IMR-90 (cell line): ENCODE measurements at regions not wholly inside any gene's neighbourhood (a gene's known extent, or its start where the extent isn't known, plus 50 kb on each side); places are given as distances from the start of the nearest gene placed in this dataset.

Experiments used
- ATAC-seq: fragments of 200-7000 bp; cut with Tn5 transposase; 2 replicates; pipeline ENCODE4 v1.9.1; 2020; ENCODE audit warnings: low read depth, mild to moderate bottlenecking, moderate library complexity
- BruUV-seq: library from RNA; stranded (reverse); fragments of 400-500 nt; replicated peaks from 2 replicates; lab custom pipeline; 2021; lab: Mats Ljungman, UMichigan
- CTCF ChIA-PET: fragments of 300-600 bp; formaldehyde crosslinking; extraction: SDS; loops from one replicate; lab custom pipeline; 2021; ENCODE audit warnings: antibody characterized with exemption; lab: Yijun Ruan, JAX
- POLR2A ChIA-PET: fragments of 300-600 bp; sonication (Branson Sonifier 250); formaldehyde crosslinking; loops from one replicate; lab custom pipeline; 2022; ENCODE audit warnings: antibody characterized with exemption; ENCODE audit not compliant: unreplicated experiment; lab: Charles Lee
- DNase-seq: peaks from one replicate; pipeline ENCODE4 v3.0.0; 2013
- H2AFZ ChIP-seq: replicated peaks from 2 replicates; pipeline ENCODE3; 2013; ENCODE audit warnings: low read length, mild to moderate bottlenecking; ENCODE audit not compliant: poor library complexity
- H2AK5ac ChIP-seq: 2 replicates; pipeline ENCODE4 v1.6.1; 2013; ENCODE audit warnings: low read depth, low read length, inconsistent platforms
- H2AK9ac ChIP-seq: replicated peaks from 2 replicates; pipeline ENCODE3; 2013; ENCODE audit warnings: mild to moderate bottlenecking, low read depth, low read length, moderate library complexity; ENCODE audit not compliant: poor library complexity
- H2BK120ac ChIP-seq: 2 replicates; pipeline ENCODE4 v1.6.1; 2013; ENCODE audit warnings: low read depth, low read length, inconsistent platforms
- H2BK15ac ChIP-seq: 3 replicates; pipeline ENCODE4 v1.6.1; 2013; ENCODE audit warnings: low read depth, low read length, inconsistent platforms
- H2BK20ac ChIP-seq: 2 replicates; pipeline ENCODE4 v1.6.1; 2013; ENCODE audit warnings: low read depth, mild to moderate bottlenecking, inconsistent platforms, low read length, moderate library complexity
- H2BK5ac ChIP-seq: 2 replicates; pipeline ENCODE4 v1.6.1; 2013; ENCODE audit warnings: mild to moderate bottlenecking, low read depth, low read length, inconsistent platforms; ENCODE audit not compliant: poor library complexity, severe bottlenecking
- H3K14ac ChIP-seq: replicated peaks from 2 replicates; pipeline ENCODE4 v1.6.1; 2013; ENCODE audit warnings: low read depth, low read length, inconsistent platforms
- H3K18ac ChIP-seq: 2 replicates; pipeline ENCODE4 v1.6.1; 2013; ENCODE audit warnings: low read depth, low read length, control low read depth
- H3K23ac ChIP-seq: 2 replicates; pipeline ENCODE4 v1.6.1; 2013; ENCODE audit warnings: low read depth, low read length, inconsistent platforms
- H3K27ac ChIP-seq: 2 replicates; pipeline ENCODE4 v1.5.1; 2013; ENCODE audit warnings: mild to moderate bottlenecking, control low read depth, low read length; ENCODE audit not compliant: insufficient read depth
- H3K27me3 ChIP-seq: 2 replicates; pipeline ENCODE4 v1.6.1; 2013; ENCODE audit warnings: low read length; ENCODE audit not compliant: control insufficient read depth, insufficient read depth
- H3K36me3 ChIP-seq: 2 replicates; pipeline ENCODE4 v1.6.1; 2013; ENCODE audit warnings: low read length, mixed read lengths; ENCODE audit not compliant: control insufficient read depth, insufficient read depth
- H3K4ac ChIP-seq: 2 replicates; pipeline ENCODE4 v1.6.1; 2013; ENCODE audit warnings: low read depth, low read length, inconsistent platforms
- H3K4me1 ChIP-seq: 2 replicates; pipeline ENCODE4 v1.6.1; 2013; ENCODE audit warnings: low read length, mixed read lengths; ENCODE audit not compliant: control insufficient read depth, insufficient read depth
- H3K4me2 ChIP-seq: 2 replicates; pipeline ENCODE4 v1.6.1; 2013; ENCODE audit warnings: low read depth, mild to moderate bottlenecking, control low read depth, low read length, moderate library complexity
- H3K4me3 ChIP-seq: 2 replicates; pipeline ENCODE4 v1.5.1; 2013; ENCODE audit warnings: low read depth, mild to moderate bottlenecking, control low read depth, low read length, moderate library complexity; ENCODE audit not compliant: insufficient read depth
- H3K56ac ChIP-seq: 2 replicates; pipeline ENCODE4 v1.6.1; 2013; ENCODE audit warnings: low read length, inconsistent platforms; ENCODE audit not compliant: insufficient read depth; ENCODE audit errors: extremely low read depth
- H3K79me1 ChIP-seq, 2 experiments: 2 replicates each; pipeline ENCODE4 v1.6.1; 2013; ENCODE audit warnings: low read length in 2 of 2, inconsistent platforms in 1 of 2, low read depth in 1 of 2
- H3K9ac ChIP-seq: 2 replicates; pipeline ENCODE4 v1.6.1; 2013; ENCODE audit warnings: low read depth, low read length, control low read depth
- H3K9me1 ChIP-seq: 2 replicates; pipeline ENCODE4 v1.6.1; 2013; ENCODE audit warnings: low read length, inconsistent platforms; ENCODE audit not compliant: insufficient read depth
- H3K9me3 ChIP-seq: 2 replicates; pipeline ENCODE4 v1.6.1; 2013; ENCODE audit warnings: low read length; ENCODE audit not compliant: control insufficient read depth, insufficient read depth
- H4K20me1 ChIP-seq: 2 replicates; pipeline ENCODE4 v1.6.1; 2013; ENCODE audit warnings: low read length, inconsistent platforms; ENCODE audit not compliant: insufficient read depth
- H4K5ac ChIP-seq: 2 replicates; pipeline ENCODE4 v1.6.1; 2013; ENCODE audit warnings: mild to moderate bottlenecking, low read depth, low read length, control low read depth
- H4K8ac ChIP-seq, 2 experiments: 2 replicates each; pipeline ENCODE4 v1.6.1; 2013; ENCODE audit warnings: low read depth in 2 of 2, low read length in 2 of 2, control low read depth in 1 of 2, inconsistent platforms in 1 of 2
- H4K91ac ChIP-seq: 2 replicates; pipeline ENCODE4 v1.6.1; 2013; ENCODE audit warnings: low read depth, low read length, inconsistent platforms; ENCODE audit not compliant: insufficient read depth
- BHLHE40 ChIP-seq: fragments of 150-350 bp; IDR thresholded peaks from 2 replicates; pipeline ENCODE4 v1.6.1; 2016; ENCODE audit warnings: mild to moderate bottlenecking, low read depth, low read length
- CEBPB ChIP-seq: IDR thresholded peaks from 2 replicates; pipeline ENCODE4 v1.6.1; 2012; ENCODE audit warnings: low read depth, low read length, improper control_type of control experiment
- CHD1 ChIP-seq: IDR thresholded peaks from 2 replicates; pipeline ENCODE4 v1.6.1; 2012; ENCODE audit warnings: low read depth, low read length, improper control_type of control experiment
- CTCF ChIP-seq: conservative IDR thresholded peaks from 2 replicates; pipeline ENCODE4 v1.5.1; 2012; ENCODE audit warnings: mild to moderate bottlenecking, low read depth, low read length, improper control_type of control experiment
- FOS ChIP-seq: fragments of 150-350 bp; IDR thresholded peaks from 2 replicates; pipeline ENCODE4 v1.6.1; 2016; ENCODE audit warnings: low read depth, low read length
- MAFK ChIP-seq: IDR thresholded peaks from 2 replicates; pipeline ENCODE4 v1.6.1; 2012; ENCODE audit warnings: low read depth, low read length, improper control_type of control experiment
- MAZ ChIP-seq: IDR thresholded peaks from 2 replicates; pipeline ENCODE4 v1.6.1; 2012; ENCODE audit warnings: low read depth, mild to moderate bottlenecking, low read length, improper control_type of control experiment, moderate library complexity, borderline replicate concordance
- MXI1 ChIP-seq: IDR thresholded peaks from 2 replicates; pipeline ENCODE4 v1.6.1; 2012; ENCODE audit warnings: low read depth, mild to moderate bottlenecking, low read length, moderate library complexity, borderline replicate concordance
- NFE2L2 ChIP-seq: fragments of 150-350 bp; IDR thresholded peaks from 2 replicates; pipeline ENCODE4 v1.6.1; 2016; ENCODE audit warnings: low read depth, mild to moderate bottlenecking, low read length
- POLR2A ChIP-seq: IDR thresholded peaks from 2 replicates; pipeline ENCODE4 v1.6.1; 2012; ENCODE audit warnings: mild to moderate bottlenecking, low read depth, low read length
- RAD21 ChIP-seq: IDR thresholded peaks from 2 replicates; pipeline ENCODE4 v1.6.1; 2012; ENCODE audit warnings: low read length, improper control_type of control experiment
- RCOR1 ChIP-seq: IDR thresholded peaks from 2 replicates; pipeline ENCODE4 v1.6.1; 2012; ENCODE audit warnings: mild to moderate bottlenecking, low read length, improper control_type of control experiment; ENCODE audit not compliant: insufficient replicate concordance
- RFX5 ChIP-seq: IDR thresholded peaks from 2 replicates; pipeline ENCODE4 v1.8.0; 2012; ENCODE audit warnings: low read depth, mild to moderate bottlenecking, low read length, moderate library complexity
- SMC3 ChIP-seq: fragments of 150-350 bp; IDR thresholded peaks from 2 replicates; pipeline ENCODE4 v1.6.1; 2016; ENCODE audit warnings: low read depth, mild to moderate bottlenecking, antibody characterized with exemption, low read length, moderate library complexity
- USF2 ChIP-seq: fragments of 150-350 bp; IDR thresholded peaks from 2 replicates; pipeline ENCODE4 v1.6.1; 2017; ENCODE audit warnings: mild to moderate bottlenecking, antibody characterized with exemption, low read length, low read depth
- WGBS, 2 experiments: methylation state at CpG; one replicate each; pipeline versions ENCODE4 v1.1.5 to v1.1.7; 2013; ENCODE audit warnings: missing lambda C conversion rate in 2 of 2; ENCODE audit not compliant: insufficient read length in 1 of 2; ENCODE audit errors: extremely low coverage in 2 of 2; 5-methylcytosine and 5-hydroxymethylcytosine counted together
- dilution Hi-C: fragments of 300-500 bp; cut with HindIII; formaldehyde crosslinking; loops from one replicate; pipeline ENCODE4 v1.14.3; 2018; ENCODE audit warnings: low sequenced_read_pairs; ENCODE audit not compliant: unreplicated experiment
- in situ Hi-C: fragments of 300-500 bp; cut with MboI; formaldehyde crosslinking; loops from 3 replicates; pipeline ENCODE4 v1.14.3; 2019; ENCODE audit warnings: low sequenced_read_pairs, inconsistent platforms, mixed read lengths
- intact Hi-C: fragments of 100-400 bp; cut with micrococcal nuclease; formaldehyde crosslinking; loops from 2 replicates; pipeline ENCODE4 v1.10.0; 2022
- TF ChIP-seq, protein P1 (sequence below): fragments of 150-350 bp; IDR thresholded peaks from 2 replicates; pipeline ENCODE4 v1.6.1; 2016; ENCODE audit warnings: low read depth, mild to moderate bottlenecking, low read length, moderate library complexity, borderline replicate concordance

DNA sequence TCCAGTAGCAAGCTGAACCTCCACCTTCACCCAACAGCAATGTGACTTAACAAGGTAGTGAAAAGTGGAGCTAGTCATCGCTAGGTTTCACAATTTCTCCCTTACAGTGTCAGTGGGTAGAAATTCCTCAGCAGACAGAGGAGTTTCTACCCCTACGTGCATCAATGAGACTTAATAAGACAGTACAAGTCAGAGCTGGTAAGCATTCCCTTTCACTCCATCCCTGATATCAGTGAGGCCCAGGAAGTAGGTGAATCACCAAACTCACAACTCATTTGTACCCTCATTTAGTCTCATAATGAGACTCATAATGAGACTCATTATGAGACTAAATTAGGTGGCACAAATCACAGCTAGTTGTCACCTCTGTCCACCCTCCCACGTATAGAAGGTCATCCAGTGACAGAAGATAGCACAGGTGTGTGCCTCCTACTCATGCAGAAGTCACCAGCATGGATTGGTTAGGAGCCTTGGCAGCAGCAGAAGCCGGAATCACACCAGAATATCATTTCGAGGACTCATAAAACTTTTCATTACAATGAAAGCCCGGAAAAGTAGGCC, 50.8 kb upstream of the NUDT10 start:
- DNase-seq = no peak
- dilution Hi-C loops = no loop called here

More for the DNA sequence above, 50.8 kb upstream of the NUDT10 start:
- H3K18ac ChIP-seq = no peak overlapping the region
- no peak overlapping the region for H3K23ac ChIP-seq
- H3K4me1 ChIP-seq = no peaks in the 10 kb centered on the region
- no peaks in the 10 kb centered on the region for H3K9me1 ChIP-seq
- H2BK120ac ChIP-seq = no peak overlapping the region
- intact Hi-C loops = no loop called here
- H3K9me3 ChIP-seq = 0 out of 2 replicates have a peak, but pooled peaks cover 2% of the 10 kb centered on the region
- no peak overlapping the region for H3K27ac ChIP-seq
- no peak overlapping the region for H4K5ac ChIP-seq
- H3K4ac ChIP-seq = no peak overlapping the region
- no peak overlapping the region for H2AFZ ChIP-seq
- H3K4me3 ChIP-seq = no peak overlapping the region
- TF ChIP-seq BHLHE40 (no peak), SMC3 (no peak), MAFK (no peak), MXI1 (no peak), MAZ (no peak), CHD1 (no peak), CTCF (no peak), NFE2L2 (no peak), POLR2A (no peak), USF2 (no peak), RFX5 (no peak), RAD21 (no peak), RCOR1 (no peak), CEBPB (no peak), FOS (no peak)
- TF ChIP-seq, protein P1, sequence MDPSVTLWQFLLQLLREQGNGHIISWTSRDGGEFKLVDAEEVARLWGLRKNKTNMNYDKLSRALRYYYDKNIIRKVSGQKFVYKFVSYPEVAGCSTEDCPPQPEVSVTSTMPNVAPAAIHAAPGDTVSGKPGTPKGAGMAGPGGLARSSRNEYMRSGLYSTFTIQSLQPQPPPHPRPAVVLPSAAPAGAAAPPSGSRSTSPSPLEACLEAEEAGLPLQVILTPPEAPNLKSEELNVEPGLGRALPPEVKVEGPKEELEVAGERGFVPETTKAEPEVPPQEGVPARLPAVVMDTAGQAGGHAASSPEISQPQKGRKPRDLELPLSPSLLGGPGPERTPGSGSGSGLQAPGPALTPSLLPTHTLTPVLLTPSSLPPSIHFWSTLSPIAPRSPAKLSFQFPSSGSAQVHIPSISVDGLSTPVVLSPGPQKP = no peak
- H2AK5ac ChIP-seq = no peak overlapping the region
- no peak overlapping the region for H2BK5ac ChIP-seq
- no peak overlapping the region for H3K56ac ChIP-seq
- no peak overlapping the region for H4K91ac ChIP-seq
- no peak overlapping the region for H3K9ac ChIP-seq
- ChIA-PET CTCF (no interaction called here), POLR2A (no interaction called here)
- no peak overlapping the region for H2BK15ac ChIP-seq
- H3K79me1 ChIP-seq = no peaks in the 10 kb centered on the region
- no peak for ATAC-seq
- H3K36me3 ChIP-seq = no peaks in the 10 kb centered on the region
- H2BK20ac ChIP-seq = no peak overlapping the region
- no TSS peak for BruUV-seq
- H3K4me2 ChIP-seq = no peak overlapping the region
- whole genome bisulfite sequencing, 2 experiments = no CpG with 5 or more reads among the region's 6 CpGs
- no peak overlapping the region for H2AK9ac ChIP-seq
- no peak overlapping the region for H3K14ac ChIP-seq
- no peaks in the 10 kb centered on the region for H3K27me3 ChIP-seq
- H4K20me1 ChIP-seq = no peaks in the 10 kb centered on the region
- no peak overlapping the region for H4K8ac ChIP-seq
- in situ Hi-C loops = no loop called here
